ENCODE measurements at regions not wholly inside any gene's neighbourhood (a gene's known extent, or its start where the extent isn't known, plus 50 kb on each side); places are given as distances from the start of the nearest gene placed in this dataset.

GRCh38 chr2:149877913-149878312, 290.3 kb upstream of the MMADHC start:
- no peak for TF ChIP-seq CTCF (IDR thresholded peaks at IDR 0.05; ENCODE audit: low read length)
- no peak for TF ChIP-seq EZH2 (IDR thresholded peaks at IDR 0.05; ENCODE audit: borderline replicate concordance, low read length)
